ENCODE measurements at regions not wholly inside any gene's neighbourhood (a gene's known extent, or its start where the extent isn't known, plus 50 kb on each side); places are given as distances from the start of the nearest gene placed in this dataset.
"Not testable (repeated sequence)": the region's sequence is repeated elsewhere in the genome, so short reads cannot be mapped to it uniquely, and the experiment has no call there.

DNA sequence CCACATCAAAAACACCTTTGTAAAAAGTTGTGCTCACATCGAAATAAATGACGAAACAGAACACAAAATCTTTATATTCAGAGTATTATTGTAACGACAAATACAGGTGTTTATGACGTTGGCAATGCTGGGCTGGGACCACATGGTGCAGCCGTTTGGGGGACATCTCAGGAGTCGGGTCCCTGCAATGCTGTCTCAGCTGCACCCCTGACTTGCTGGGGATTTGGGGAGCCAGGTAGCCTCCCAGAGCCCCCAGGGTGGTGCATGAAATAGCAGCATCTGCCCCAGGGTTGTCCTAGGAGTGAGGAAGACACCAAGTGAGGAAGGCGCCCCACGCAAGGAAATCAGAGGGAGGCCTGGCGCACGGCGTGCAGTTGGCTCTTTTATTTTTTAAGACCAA lies 1526.8 kb downstream of the BRD1 start:
- TF ChIP-seq CTCF (IDR thresholded peaks at IDR 0.05) (no peak), POLR2A (IDR thresholded peaks at IDR 0.05) (no peak)

DNA sequence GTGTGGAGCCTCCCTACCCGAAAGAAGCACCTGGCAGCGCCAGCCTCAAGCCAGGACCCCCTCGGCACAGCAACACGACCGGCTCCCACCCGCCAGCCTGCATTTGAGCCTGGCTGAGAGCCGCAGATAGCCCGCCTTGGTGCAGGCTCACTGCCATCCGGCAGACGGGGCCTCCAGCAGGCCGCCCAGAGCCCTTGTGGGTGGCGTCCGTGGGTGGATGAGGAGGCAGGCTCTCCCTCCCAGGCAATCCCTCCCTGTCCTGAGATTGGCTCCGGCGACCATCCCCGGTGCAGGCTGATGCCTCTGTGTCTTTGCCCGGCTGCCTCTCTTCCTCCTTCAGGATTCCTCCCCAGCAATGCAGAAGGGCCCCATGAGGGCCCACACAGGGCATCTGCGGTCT lies 1527.9 kb downstream of the BRD1 start:
- no peak for TF ChIP-seq CTCF (IDR thresholded peaks at IDR 0.05)
- TF ChIP-seq POLR2A (IDR thresholded peaks at IDR 0.05): no peak
- Histone ChIP-seq H3K4me1 (no peaks in the 10 kb centered on the region), H3K4me3 (no peak overlapping the region), H3K9me3 (no peaks in the 10 kb centered on the region), H3K36me3 (no peaks in the 10 kb centered on the region), H3K27ac (no peak overlapping the region), H3K27me3 (peaks cover 0 to 35% (median 0%) of the 10 kb centered on the region in 4 donors)
- intact Hi-C loops (cut with DNase I): no loop called here
- 92% methylated on average over 4 of the region's 18 CpGs; no CpG with 5 or more reads in 1 of the 2 donors for WGBS, 2 donors
- no peak for DNase-seq

More for the DNA sequence above, 1526.8 kb downstream of the BRD1 start:
- Histone ChIP-seq H3K27ac (no peak overlapping the region), H3K4me3 (no peak overlapping the region), H3K9me3 (no peaks in the 10 kb centered on the region), H3K27me3 (peaks cover 0 to 41% (median 0%) of the 10 kb centered on the region in 4 donors), H3K36me3 (no peaks in the 10 kb centered on the region), H3K4me1 (no peaks in the 10 kb centered on the region)
- WGBS, 2 donors: 76 to 86% methylated on average over 11 of the region's 11 CpGs
- DNase-seq: no peak
- intact Hi-C loops (cut with DNase I): no loop called here

DNA sequence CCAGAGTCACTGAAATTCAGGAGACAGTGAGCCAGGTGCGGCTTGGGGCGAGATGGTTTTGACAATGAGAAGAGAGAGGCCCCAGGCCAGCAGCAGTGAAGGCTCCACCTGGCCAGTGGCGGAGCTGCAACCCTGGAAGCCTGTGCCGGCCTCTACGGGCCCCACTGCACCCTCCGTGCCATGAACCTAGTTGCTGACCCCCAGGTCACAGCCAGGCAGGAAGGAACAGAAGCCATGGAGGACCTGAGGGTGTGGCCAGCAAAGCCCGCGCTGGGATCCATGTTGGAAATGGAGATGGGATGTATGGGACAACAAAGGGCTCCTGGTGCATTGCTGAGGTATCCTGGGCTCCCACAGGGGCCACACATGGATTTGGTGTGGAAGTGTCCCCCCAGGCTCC lies 1528.5 kb downstream of the BRD1 start:
- 74 to 81% methylated on average over 4 to 5 of the region's 8 CpGs for WGBS, 2 donors
- Histone ChIP-seq H3K27me3 (peaks cover 0 to 28% (median 0%) of the 10 kb centered on the region in 4 donors), H3K4me1 (no peaks in the 10 kb centered on the region), H3K36me3 (no peaks in the 10 kb centered on the region), H3K27ac (no peak overlapping the region), H3K4me3 (no peak overlapping the region), H3K9me3 (no peaks in the 10 kb centered on the region)
- intact Hi-C loops (cut with DNase I): no loop called here
- no peak for DNase-seq
- TF ChIP-seq POLR2A (IDR thresholded peaks at IDR 0.05) (no peak), CTCF (IDR thresholded peaks at IDR 0.05) (no peak)

GRCh38 chr22:48297296-48297695 lies 1530.4 kb downstream of the BRD1 start:
- TF ChIP-seq POLR2A (IDR thresholded peaks at IDR 0.05) (no peak), CTCF (IDR thresholded peaks at IDR 0.05) (no peak)
- Histone ChIP-seq H3K36me3 (no peaks in the 10 kb centered on the region), H3K27ac (no peak overlapping the region), H3K4me3 (no peak overlapping the region), H3K27me3 (peaks cover 0 to 20% (median 0%) of the 10 kb centered on the region in 4 donors), H3K9me3 (no peaks in the 10 kb centered on the region), H3K4me1 (no peaks in the 10 kb centered on the region)
- no peak for DNase-seq
- intact Hi-C loops (cut with DNase I): no loop called here
- WGBS, 2 donors: 55 to 69% methylated on average over 4 to 6 of the region's 7 CpGs

- H3K4me3 ChIP-seq; H3K27ac ChIP-seq; DNase-seq; H3K4me1 ChIP-seq; intact Hi-C loops (cut with DNase I); H3K36me3 ChIP-seq; H3K27me3 ChIP-seq; H3K9me3 ChIP-seq: not testable (repeated sequence)
- WGBS, 2 donors: 38 to 47% methylated on average over 2 of the region's 2 CpGs
Measured at GRCh38 chr22:48289954-48290353, 1527.5 kb downstream of the TBC1D22A start.

DNA sequence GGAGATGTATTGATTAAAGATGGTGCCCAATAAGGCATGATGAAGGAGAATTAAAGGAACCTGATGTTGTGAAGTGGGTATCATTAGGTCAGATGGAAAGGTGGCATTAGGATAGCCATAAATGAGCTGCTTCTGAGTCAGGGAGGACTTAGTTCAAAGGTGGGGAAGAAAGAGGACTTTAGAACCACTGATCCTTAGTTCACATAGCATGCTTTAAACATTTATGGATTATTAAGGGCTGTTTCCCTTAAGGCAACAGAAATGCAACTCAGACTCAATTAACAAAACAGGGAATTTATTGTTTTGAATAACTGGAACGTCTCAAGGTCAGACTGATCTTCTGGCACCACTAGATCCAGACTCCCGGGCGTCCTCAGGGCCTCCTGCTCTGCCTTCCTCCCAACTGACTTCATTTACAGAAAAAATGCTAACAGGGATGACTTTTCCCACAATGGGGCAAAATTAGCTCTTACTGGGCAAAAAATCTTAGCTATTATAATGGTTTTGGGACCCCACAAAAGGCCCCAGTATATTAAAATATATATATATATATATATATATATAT lies 1526.0 kb downstream of the TBC1D22A start:
- Histone ChIP-seq H3K4me1 (no peaks in the 10 kb centered on the region), H3K4me3 (no peak overlapping the region), H3K27me3 (peaks cover 0 to 5% (median 0%) of the 10 kb centered on the region in 4 donors), H3K9me3 (no peaks in the 10 kb centered on the region), H3K36me3 (no peaks in the 10 kb centered on the region), H3K27ac (no peak overlapping the region)
- DNase-seq: no peak
- TF ChIP-seq POLR2A (IDR thresholded peaks at IDR 0.05) (no peak), CTCF (IDR thresholded peaks at IDR 0.05) (no peak)
- intact Hi-C loops (cut with DNase I): no loop called here
- 55 to 70% methylated on average over 3 of the region's 3 CpGs for WGBS, 2 donors

All from esophagus squamous epithelium (tissue), 5 donors.